CD4-positive, alpha-beta memory T cell (primary cell): ENCODE measurements at regions not wholly inside any gene's neighbourhood (a gene's known extent, or its start where the extent isn't known, plus 50 kb on each side); places are given as distances from the start of the nearest gene placed in this dataset.

Experiments
- CTCF ChIA-PET: fragments of 350-600 bp; sonication (Branson Sonifier 250); formaldehyde crosslinking; loops from one replicate; lab custom pipeline; 2021; ENCODE audit warnings: inconsistent platforms; ENCODE audit not compliant: partially characterized antibody; lab: Charles Lee
- POLR2A ChIA-PET: fragments of 350-600 bp; sonication (Branson Sonifier 250); formaldehyde crosslinking; loops from one replicate; lab custom pipeline; 2021; ENCODE audit not compliant: partially characterized antibody; lab: Charles Lee
- DNase-seq, 5 donors: peaks; one replicate each; pipeline versions ENCODE4 v3.0.0 to v3.0.0-alpha.2; 2020 to 2022; ENCODE audit warnings: mixed read lengths in 1 of 5
- H3K27ac ChIP-seq: one replicate; pipeline ENCODE4 v1.7.0; 2013; ENCODE audit warnings: low read depth, low read length
- H3K27me3 ChIP-seq: 2 replicates; pipeline ENCODE4 v1.7.0; 2013; ENCODE audit warnings: mild to moderate bottlenecking, low read length, moderate library complexity; ENCODE audit not compliant: insufficient read depth
- H3K36me3 ChIP-seq: 2 replicates; pipeline ENCODE4 v1.7.0; 2013; ENCODE audit warnings: mild to moderate bottlenecking, low read length, moderate library complexity; ENCODE audit not compliant: insufficient read depth
- H3K4me1 ChIP-seq: 2 replicates; pipeline ENCODE4 v1.7.0; 2013; ENCODE audit warnings: mild to moderate bottlenecking, low read length, moderate library complexity; ENCODE audit not compliant: insufficient read depth
- H3K4me3 ChIP-seq, 2 donors: one replicate each; pipeline ENCODE4 v1.7.0; 2013; ENCODE audit warnings: low read length in 2 of 2, mild to moderate bottlenecking in 1 of 2
- H3K9me3 ChIP-seq, 2 donors: one replicate each; pipeline ENCODE4 v1.7.0; 2013; ENCODE audit warnings: low read length in 2 of 2, control low read depth in 1 of 2; ENCODE audit not compliant: control insufficient read depth in 1 of 2
- H3K27ac Mint-ChIP-seq, 7 donors: one replicate each; pipeline ENCODE4 v1.8.0; 2020 to 2021; ENCODE audit warnings: mixed read lengths in 7 of 7, mild to moderate bottlenecking in 6 of 7, inconsistent platforms in 3 of 7, moderate library complexity in 3 of 7
- H3K27me3 Mint-ChIP-seq, 2 donors: one replicate each; pipeline ENCODE4 v1.8.0; 2020 to 2021; ENCODE audit warnings: mixed read lengths in 2 of 2
- H3K36me3 Mint-ChIP-seq, 2 donors: one replicate each; pipeline ENCODE4 v1.8.0; 2020 to 2021; ENCODE audit warnings: mixed read lengths in 2 of 2, inconsistent platforms in 1 of 2, mild to moderate bottlenecking in 1 of 2
- H3K4me1 Mint-ChIP-seq, 4 donors: one replicate each; pipeline ENCODE4 v1.8.0; 2020 to 2021; ENCODE audit warnings: mixed read lengths in 4 of 4, mild to moderate bottlenecking in 1 of 4
- H3K4me3 Mint-ChIP-seq, 8 donors: one replicate each; pipeline ENCODE4 v1.8.0; 2020 to 2021; ENCODE audit warnings: mixed read lengths in 8 of 8, mild to moderate bottlenecking in 7 of 8, moderate library complexity in 6 of 8, inconsistent platforms in 3 of 8
- H3K9me3 Mint-ChIP-seq, 8 donors: one replicate each; pipeline ENCODE4 v1.8.0; 2020 to 2021; ENCODE audit warnings: mixed read lengths in 8 of 8, mild to moderate bottlenecking in 5 of 8, inconsistent platforms in 3 of 8, moderate library complexity in 1 of 8
- intact Hi-C: fragments of 100-400 bp; cut with micrococcal nuclease; formaldehyde crosslinking; loops from one replicate; pipeline ENCODE4 v1.15.1; 2023

DNA sequence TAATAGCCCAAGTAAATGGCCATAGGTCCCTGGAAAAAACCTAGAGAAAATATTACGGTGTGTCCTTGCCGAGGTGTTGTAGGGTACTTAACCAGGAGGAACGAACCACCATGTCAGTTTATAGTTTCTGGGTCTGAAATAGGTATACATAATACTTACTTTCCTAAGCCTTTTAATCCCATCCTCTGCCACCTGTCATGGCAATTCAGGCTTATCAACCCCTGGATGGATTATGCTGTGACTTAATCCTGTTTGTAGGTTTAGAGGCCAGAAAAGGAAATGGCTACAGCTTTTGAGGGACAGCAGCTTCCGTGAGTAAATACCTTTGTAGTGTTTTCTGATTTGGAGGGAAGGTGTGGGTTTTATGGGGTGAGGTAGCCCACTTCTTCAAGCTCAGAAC is 89.1 kb upstream of the PTPRD start:
- intact Hi-C loops = no loop called here
- H3K27me3 Mint-ChIP-seq = no peaks in the 10 kb centered on the region
- H3K4me3 ChIP-seq = no peak overlapping the region

DNA sequence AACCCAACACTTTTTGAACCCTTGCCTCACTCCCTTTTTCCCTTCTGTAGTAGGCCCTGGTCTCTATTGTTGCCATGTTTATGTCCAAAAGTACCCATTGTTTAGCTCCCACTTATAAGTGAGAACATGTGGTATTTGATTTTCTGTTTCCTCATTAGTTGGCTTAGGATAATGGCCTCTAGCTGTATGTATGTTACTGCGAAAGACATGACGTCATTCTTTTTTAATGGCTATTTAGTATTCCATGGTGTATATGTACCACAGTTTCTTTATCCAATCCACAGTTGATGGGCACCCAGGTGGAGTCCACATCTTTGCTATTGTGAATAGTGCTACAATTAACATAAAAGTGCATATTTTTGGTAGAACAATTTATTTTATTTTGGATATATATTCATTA is 90.3 kb upstream of the PTPRD start:
- H3K36me3 ChIP-seq = no peaks in the 10 kb centered on the region
- CTCF ChIA-PET = no interaction called here
- H3K27me3 ChIP-seq = no peaks in the 10 kb centered on the region
- POLR2A ChIA-PET = no interaction called here
- H3K27ac Mint-ChIP-seq = no peak overlapping the region
- no peak for DNase-seq
- intact Hi-C loops = no loop called here
- no peak overlapping the region for H3K4me3 Mint-ChIP-seq
- H3K4me1 Mint-ChIP-seq = no peaks in the 10 kb centered on the region
- H3K9me3 Mint-ChIP-seq = peaks cover 0 to 35% (median 16%) of the 10 kb centered on the region in 8 donors
- no peak overlapping the region for H3K4me3 ChIP-seq
- H3K27me3 Mint-ChIP-seq = no peaks in the 10 kb centered on the region
- H3K9me3 ChIP-seq = peaks cover 0 to 6% of the 10 kb centered on the region in 2 donors
- no peak overlapping the region for H3K27ac ChIP-seq
- no peaks in the 10 kb centered on the region for H3K4me1 ChIP-seq
- H3K36me3 Mint-ChIP-seq = no peaks in the 10 kb centered on the region

More for the DNA sequence above, 89.1 kb upstream of the PTPRD start:
- H3K36me3 ChIP-seq = no peaks in the 10 kb centered on the region
- Mint-ChIP-seq H3K9me3 (peaks cover 0 to 41% (median 16%) of the 10 kb centered on the region in 8 donors), H3K4me3 (no peak overlapping the region), H3K27ac (no peak overlapping the region), H3K36me3 (no peaks in the 10 kb centered on the region), H3K4me1 (no peaks in the 10 kb centered on the region)
- ChIA-PET CTCF (no interaction called here), POLR2A (no interaction called here)
- no peaks in the 10 kb centered on the region for H3K4me1 ChIP-seq
- DNase-seq = no peak
- H3K9me3 ChIP-seq = peaks cover 0 to 6% of the 10 kb centered on the region in 2 donors
- no peaks in the 10 kb centered on the region for H3K27me3 ChIP-seq
- no peak overlapping the region for H3K27ac ChIP-seq

DNA sequence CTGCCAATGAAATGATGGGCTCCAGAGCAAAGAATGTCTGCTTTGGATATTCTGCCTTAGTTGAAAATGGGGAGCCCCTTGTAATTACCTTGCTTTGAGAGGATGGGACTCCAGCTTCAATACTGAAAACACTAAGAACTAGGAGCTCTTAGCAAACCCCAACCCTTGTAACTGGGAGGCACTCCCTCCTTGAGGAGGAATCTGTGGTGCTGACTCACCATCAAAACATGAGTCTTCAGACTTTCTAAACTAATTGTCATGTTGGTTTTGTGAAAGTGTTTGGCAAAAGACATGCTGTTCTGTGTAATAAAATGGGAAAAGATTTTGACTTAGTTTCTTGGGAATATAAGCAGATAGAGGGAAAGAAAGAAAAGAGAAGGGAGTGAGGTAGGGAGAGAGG is 91.9 kb upstream of the PTPRD start:
- intact Hi-C loops = no loop called here
- Histone ChIP-seq H3K9me3 (peaks cover 0 to 6% of the 10 kb centered on the region in 2 donors), H3K27ac (no peak overlapping the region), H3K4me1 (no peaks in the 10 kb centered on the region), H3K36me3 (no peaks in the 10 kb centered on the region), H3K27me3 (no peaks in the 10 kb centered on the region), H3K4me3 (no peak overlapping the region)
- no peak overlapping the region for H3K27ac Mint-ChIP-seq
- no peaks in the 10 kb centered on the region for H3K27me3 Mint-ChIP-seq
- H3K4me3 Mint-ChIP-seq = no peak overlapping the region
- H3K36me3 Mint-ChIP-seq = no peaks in the 10 kb centered on the region
- no peaks in the 10 kb centered on the region for H3K4me1 Mint-ChIP-seq
- DNase-seq = no peak
- ChIA-PET POLR2A (no interaction called here), CTCF (no interaction called here)
- peaks cover 0 to 32% (median 16%) of the 10 kb centered on the region in 8 donors for H3K9me3 Mint-ChIP-seq

DNA sequence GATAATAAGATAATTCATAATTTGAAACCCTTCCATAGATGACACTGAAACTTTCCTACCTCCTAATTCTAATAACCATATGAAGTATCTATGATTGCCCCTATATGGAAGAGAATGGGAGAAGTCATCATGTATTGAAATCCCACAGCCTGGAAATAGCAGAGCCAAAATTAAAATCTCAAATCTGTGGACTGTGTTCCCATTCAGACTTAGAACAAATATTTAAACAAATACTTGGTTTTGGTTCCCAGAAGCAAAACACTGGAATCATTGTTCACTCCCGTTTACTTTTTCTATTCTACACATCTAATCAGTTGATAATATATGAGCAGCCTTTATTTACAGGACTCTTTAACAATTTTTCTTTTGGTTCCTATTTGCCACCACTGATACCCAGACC is 92.6 kb upstream of the PTPRD start:
- Mint-ChIP-seq H3K27ac (no peak overlapping the region), H3K4me1 (no peaks in the 10 kb centered on the region), H3K27me3 (no peaks in the 10 kb centered on the region), H3K9me3 (peaks cover 0 to 31% (median 15%) of the 10 kb centered on the region in 8 donors), H3K36me3 (no peaks in the 10 kb centered on the region), H3K4me3 (no peak overlapping the region)
- H3K4me1 ChIP-seq = no peaks in the 10 kb centered on the region
- POLR2A ChIA-PET = no interaction called here
- no peak overlapping the region for H3K27ac ChIP-seq
- H3K36me3 ChIP-seq = no peaks in the 10 kb centered on the region
- no peak for DNase-seq
- CTCF ChIA-PET = no interaction called here
- intact Hi-C loops = no loop called here
- H3K27me3 ChIP-seq = no peaks in the 10 kb centered on the region
- no peak overlapping the region for H3K4me3 ChIP-seq
- peaks cover 0 to 6% of the 10 kb centered on the region in 2 donors for H3K9me3 ChIP-seq

DNA sequence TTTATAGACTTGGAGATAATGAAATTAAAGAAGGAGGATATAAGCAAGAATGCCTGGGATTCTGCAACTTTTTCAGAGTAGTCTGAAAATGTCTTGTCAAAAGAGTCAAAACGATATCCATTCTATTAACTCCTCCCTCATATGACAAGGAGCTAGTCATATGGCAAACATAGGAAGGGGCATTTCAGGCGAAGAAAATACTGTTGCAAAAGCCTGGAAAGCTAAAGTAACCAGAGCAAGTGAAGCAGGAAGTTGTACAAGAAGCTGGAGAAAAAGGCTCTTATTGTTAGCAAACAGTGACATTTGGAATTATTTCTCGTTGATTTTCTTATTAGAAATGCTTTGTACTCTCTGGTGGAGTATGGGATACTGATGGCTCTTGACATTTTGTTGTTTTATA is 94.0 kb upstream of the PTPRD start:
- H3K27me3 Mint-ChIP-seq = no peaks in the 10 kb centered on the region
- CTCF ChIA-PET = no interaction called here
- Histone ChIP-seq H3K4me3 (no peak overlapping the region), H3K27me3 (no peaks in the 10 kb centered on the region), H3K36me3 (no peaks in the 10 kb centered on the region), H3K9me3 (peaks cover 0 to 6% of the 10 kb centered on the region in 2 donors), H3K4me1 (no peaks in the 10 kb centered on the region), H3K27ac (no peak overlapping the region)
- H3K4me1 Mint-ChIP-seq = no peaks in the 10 kb centered on the region
- H3K36me3 Mint-ChIP-seq = no peaks in the 10 kb centered on the region
- H3K9me3 Mint-ChIP-seq = peaks cover 0 to 35% (median 14%) of the 10 kb centered on the region in 8 donors
- POLR2A ChIA-PET = no interaction called here
- no peak for DNase-seq
- no peak overlapping the region for H3K4me3 Mint-ChIP-seq
- no peak overlapping the region for H3K27ac Mint-ChIP-seq
- intact Hi-C loops = no loop called here

DNA sequence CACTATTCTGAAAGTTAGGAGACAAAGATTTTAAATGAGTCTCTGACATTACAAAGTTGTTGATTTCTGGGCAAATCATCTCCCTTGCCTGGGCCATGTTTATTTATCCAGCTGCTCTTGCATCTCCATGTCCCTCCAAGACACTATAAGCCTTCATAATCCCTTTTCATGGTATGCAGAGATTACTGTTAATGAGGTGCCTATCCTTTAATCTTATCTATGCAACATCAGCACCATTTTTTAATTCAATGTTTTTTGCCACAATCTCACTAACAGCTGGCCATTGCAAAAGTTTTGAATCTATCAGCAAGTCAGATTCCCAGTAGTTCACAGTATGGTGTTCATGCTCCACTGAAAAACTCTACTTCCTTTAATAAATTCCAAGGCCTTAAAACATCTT is 108.5 kb upstream of the PTPRD start:
- no peaks in the 10 kb centered on the region for H3K36me3 Mint-ChIP-seq
- POLR2A ChIA-PET = no interaction called here

DNA sequence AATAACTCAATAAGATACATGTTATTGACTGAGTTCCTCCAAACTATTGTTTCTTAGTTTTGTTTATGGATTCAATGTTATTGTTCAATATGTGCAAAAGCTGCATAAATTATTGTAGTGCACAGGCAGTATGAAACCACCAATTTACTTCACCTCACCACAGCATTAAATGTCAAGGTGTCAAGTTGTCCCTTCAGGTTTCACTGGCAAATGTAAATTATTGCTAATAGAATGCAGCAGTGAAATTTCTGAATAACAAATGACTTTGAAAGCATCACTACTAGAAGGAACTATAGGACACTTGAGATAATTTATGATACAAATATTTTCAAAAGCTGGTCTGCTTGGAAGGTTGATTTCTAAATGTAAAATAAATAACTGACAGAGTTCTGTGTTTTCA is 116.4 kb upstream of the PTPRD start:
- H3K27me3 ChIP-seq = no peaks in the 10 kb centered on the region
- Mint-ChIP-seq H3K4me1 (no peaks in the 10 kb centered on the region), H3K36me3 (no peaks in the 10 kb centered on the region), H3K4me3 (no peak overlapping the region), H3K27ac (no peak overlapping the region), H3K27me3 (no peaks in the 10 kb centered on the region), H3K9me3 (peaks cover 0 to 15% (median 6%) of the 10 kb centered on the region in 8 donors)
- POLR2A ChIA-PET = no interaction called here
- H3K4me1 ChIP-seq = no peaks in the 10 kb centered on the region
- intact Hi-C loops = no loop called here
- CTCF ChIA-PET = no interaction called here
- no peak for DNase-seq
- H3K9me3 ChIP-seq = no peaks in the 10 kb centered on the region
- H3K4me3 ChIP-seq = no peak overlapping the region
- H3K36me3 ChIP-seq = no peaks in the 10 kb centered on the region
- H3K27ac ChIP-seq = no peak overlapping the region

More for the DNA sequence above, 108.5 kb upstream of the PTPRD start:
- H3K4me3 Mint-ChIP-seq = no peak overlapping the region
- DNase-seq = no peak
- peaks cover 0 to 17% (median 8%) of the 10 kb centered on the region in 8 donors for H3K9me3 Mint-ChIP-seq
- Histone ChIP-seq H3K36me3 (no peaks in the 10 kb centered on the region), H3K4me3 (no peak overlapping the region), H3K27me3 (no peaks in the 10 kb centered on the region), H3K27ac (no peak overlapping the region), H3K4me1 (no peaks in the 10 kb centered on the region), H3K9me3 (no peaks in the 10 kb centered on the region)
- H3K4me1 Mint-ChIP-seq = no peaks in the 10 kb centered on the region
- intact Hi-C loops = no loop called here
- no peak overlapping the region for H3K27ac Mint-ChIP-seq
- CTCF ChIA-PET = no interaction called here
- H3K27me3 Mint-ChIP-seq = no peaks in the 10 kb centered on the region

DNA sequence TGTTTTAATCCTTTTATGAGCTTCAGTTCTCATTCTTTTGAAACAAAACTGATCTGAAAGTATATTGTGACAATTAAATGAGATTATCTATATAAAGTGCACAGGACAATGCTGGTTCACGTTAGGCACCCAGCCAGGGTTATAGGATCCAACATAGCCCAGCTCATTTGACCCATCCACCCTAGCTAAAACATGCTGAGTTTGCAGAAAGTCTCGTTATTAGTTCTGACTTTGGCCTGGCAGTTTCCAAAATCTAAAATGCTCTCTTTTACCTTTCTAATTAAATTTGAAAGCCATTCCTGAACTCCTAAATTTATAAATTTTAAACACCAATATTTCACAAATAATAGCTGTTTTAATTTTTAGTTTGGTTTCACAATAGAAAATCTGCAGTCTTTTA is 131.9 kb upstream of the PTPRD start:
- POLR2A ChIA-PET = no interaction called here
- Histone ChIP-seq H3K27ac (no peak overlapping the region), H3K9me3 (no peaks in the 10 kb centered on the region), H3K27me3 (no peaks in the 10 kb centered on the region), H3K4me1 (no peaks in the 10 kb centered on the region), H3K36me3 (no peaks in the 10 kb centered on the region), H3K4me3 (no peak overlapping the region)
- Mint-ChIP-seq H3K27me3 (no peaks in the 10 kb centered on the region), H3K9me3 (peaks cover 0 to 42% (median 27%) of the 10 kb centered on the region in 8 donors), H3K27ac (no peak overlapping the region), H3K36me3 (no peaks in the 10 kb centered on the region), H3K4me1 (no peaks in the 10 kb centered on the region), H3K4me3 (no peak overlapping the region)
- DNase-seq = no peak
- CTCF ChIA-PET = no interaction called here
- intact Hi-C loops = no loop called here
